ENCODE measurements at regions not wholly inside any gene's neighbourhood (a gene's known extent, or its start where the extent isn't known, plus 50 kb on each side); places are given as distances from the start of the nearest gene placed in this dataset.

DNA sequence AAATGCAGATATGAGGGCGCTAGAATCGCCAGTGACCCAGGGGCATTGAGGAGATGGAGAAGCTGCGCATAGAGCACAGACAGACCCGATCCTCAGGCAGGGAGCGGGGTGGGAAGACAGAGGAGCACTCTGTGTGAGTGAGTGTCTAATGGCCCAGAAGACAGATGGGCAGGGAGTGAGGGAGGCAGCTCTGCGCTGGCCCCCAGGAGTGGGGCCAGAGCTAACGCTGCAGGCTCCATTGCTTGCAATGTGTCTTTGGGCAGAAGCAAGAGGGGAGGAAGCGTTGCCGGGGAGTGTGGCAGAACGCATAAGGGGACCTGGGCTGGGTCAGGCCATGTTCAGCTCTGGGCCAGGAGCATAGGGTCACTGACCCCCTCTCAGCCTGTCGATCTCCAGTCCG is 207.0 kb downstream of the TBXT start:
- no TSS peak for BruUV-seq (replicated peaks)
- TF ChIP-seq, protein P1, sequence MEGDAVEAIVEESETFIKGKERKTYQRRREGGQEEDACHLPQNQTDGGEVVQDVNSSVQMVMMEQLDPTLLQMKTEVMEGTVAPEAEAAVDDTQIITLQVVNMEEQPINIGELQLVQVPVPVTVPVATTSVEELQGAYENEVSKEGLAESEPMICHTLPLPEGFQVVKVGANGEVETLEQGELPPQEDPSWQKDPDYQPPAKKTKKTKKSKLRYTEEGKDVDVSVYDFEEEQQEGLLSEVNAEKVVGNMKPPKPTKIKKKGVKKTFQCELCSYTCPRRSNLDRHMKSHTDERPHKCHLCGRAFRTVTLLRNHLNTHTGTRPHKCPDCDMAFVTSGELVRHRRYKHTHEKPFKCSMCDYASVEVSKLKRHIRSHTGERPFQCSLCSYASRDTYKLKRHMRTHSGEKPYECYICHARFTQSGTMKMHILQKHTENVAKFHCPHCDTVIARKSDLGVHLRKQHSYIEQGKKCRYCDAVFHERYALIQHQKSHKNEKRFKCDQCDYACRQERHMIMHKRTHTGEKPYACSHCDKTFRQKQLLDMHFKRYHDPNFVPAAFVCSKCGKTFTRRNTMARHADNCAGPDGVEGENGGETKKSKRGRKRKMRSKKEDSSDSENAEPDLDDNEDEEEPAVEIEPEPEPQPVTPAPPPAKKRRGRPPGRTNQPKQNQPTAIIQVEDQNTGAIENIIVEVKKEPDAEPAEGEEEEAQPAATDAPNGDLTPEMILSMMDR (IDR thresholded peaks at IDR 0.05), result no peak
- TF ChIP-seq, protein P2, sequence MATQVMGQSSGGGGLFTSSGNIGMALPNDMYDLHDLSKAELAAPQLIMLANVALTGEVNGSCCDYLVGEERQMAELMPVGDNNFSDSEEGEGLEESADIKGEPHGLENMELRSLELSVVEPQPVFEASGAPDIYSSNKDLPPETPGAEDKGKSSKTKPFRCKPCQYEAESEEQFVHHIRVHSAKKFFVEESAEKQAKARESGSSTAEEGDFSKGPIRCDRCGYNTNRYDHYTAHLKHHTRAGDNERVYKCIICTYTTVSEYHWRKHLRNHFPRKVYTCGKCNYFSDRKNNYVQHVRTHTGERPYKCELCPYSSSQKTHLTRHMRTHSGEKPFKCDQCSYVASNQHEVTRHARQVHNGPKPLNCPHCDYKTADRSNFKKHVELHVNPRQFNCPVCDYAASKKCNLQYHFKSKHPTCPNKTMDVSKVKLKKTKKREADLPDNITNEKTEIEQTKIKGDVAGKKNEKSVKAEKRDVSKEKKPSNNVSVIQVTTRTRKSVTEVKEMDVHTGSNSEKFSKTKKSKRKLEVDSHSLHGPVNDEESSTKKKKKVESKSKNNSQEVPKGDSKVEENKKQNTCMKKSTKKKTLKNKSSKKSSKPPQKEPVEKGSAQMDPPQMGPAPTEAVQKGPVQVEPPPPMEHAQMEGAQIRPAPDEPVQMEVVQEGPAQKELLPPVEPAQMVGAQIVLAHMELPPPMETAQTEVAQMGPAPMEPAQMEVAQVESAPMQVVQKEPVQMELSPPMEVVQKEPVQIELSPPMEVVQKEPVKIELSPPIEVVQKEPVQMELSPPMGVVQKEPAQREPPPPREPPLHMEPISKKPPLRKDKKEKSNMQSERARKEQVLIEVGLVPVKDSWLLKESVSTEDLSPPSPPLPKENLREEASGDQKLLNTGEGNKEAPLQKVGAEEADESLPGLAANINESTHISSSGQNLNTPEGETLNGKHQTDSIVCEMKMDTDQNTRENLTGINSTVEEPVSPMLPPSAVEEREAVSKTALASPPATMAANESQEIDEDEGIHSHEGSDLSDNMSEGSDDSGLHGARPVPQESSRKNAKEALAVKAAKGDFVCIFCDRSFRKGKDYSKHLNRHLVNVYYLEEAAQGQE (IDR thresholded peaks at IDR 0.05; ENCODE audit: insufficient read depth in 1 of 2, low read depth in 2 of 2, low read length in 1 of 2), result no peak
- TF ChIP-seq TCF7L2 (IDR thresholded peaks at IDR 0.05; ENCODE audit: low read depth, low read length), result no peak
- no peak for TF ChIP-seq SIN3A (IDR thresholded peaks at IDR 0.05; ENCODE audit: borderline replicate concordance, insufficient read depth, low read depth, low read length)
- no peak for TF ChIP-seq POLR2AphosphoS5 (IDR thresholded peaks at IDR 0.05; ENCODE audit: low read depth, low read length)
- ChIA-PET CTCF (interaction anchor here (0.5 kb wide), 1 partner anchor 1745 kb away, joined by 10 read pairs; no protein-coding TSS in a partner anchor), POLR2A (no interaction called here)
- DNase-seq (ENCODE audit: low read depth, low spot score), result no peak
- H3K27me3 ChIP-seq (ENCODE audit: control insufficient read depth, insufficient read depth, low read length), result no peaks in the 10 kb centered on the region; the same call in 1 of the 2 replicates
- H3K9me3 ChIP-seq (ENCODE audit: control insufficient read depth, insufficient read depth, low read depth, low read length), result no peaks in the 10 kb centered on the region
- H3K4me3 ChIP-seq (ENCODE audit: low read depth in 2 of 2, low read length in 2 of 2), result no peak overlapping the region
- H3K27ac ChIP-seq (ENCODE audit: low read length), result no peak overlapping the region
- H3K36me3 ChIP-seq (ENCODE audit: control insufficient read depth, insufficient read depth, low read length), result no peaks in the 10 kb centered on the region
- in situ Hi-C loops (cut with HindIII; ENCODE audit: low pct_unique_long_range_greater_than_20kb, low sequenced_read_pairs), result no loop called here
- ATAC-seq, result no peak
- intact Hi-C loops (cut with micrococcal nuclease; ENCODE audit: unreplicated experiment), result no loop called here
- no peaks in the 10 kb centered on the region for H3K4me1 ChIP-seq (ENCODE audit: control insufficient read depth, insufficient read depth, low read length)

DNA sequence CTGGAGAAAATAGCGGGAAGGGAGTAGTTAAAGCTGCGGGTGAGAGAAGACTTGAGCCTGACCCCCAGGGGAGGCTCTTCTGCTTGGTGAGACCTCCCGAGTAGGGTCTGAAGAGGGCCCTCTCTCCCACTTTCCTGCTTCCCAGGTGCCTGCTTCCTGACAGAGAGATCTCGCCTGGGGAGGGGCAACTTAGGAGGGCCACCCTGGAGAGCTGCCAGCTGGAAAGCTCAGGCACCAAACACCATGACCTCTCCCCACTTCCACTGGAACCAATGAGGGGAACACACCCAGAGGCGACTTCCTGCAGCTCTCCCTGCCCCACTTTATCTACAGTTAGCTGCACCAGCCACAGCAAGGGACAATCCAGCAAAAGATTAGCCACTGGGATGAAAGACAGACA is 208.0 kb downstream of the TBXT start:
- intact Hi-C loops (cut with micrococcal nuclease; ENCODE audit: unreplicated experiment), result no loop called here
- POLR2A ChIA-PET, result interaction anchor here (0.6 kb wide), 1 partner anchor 27 kb away, joined by 4 read pairs; no protein-coding TSS in a partner anchor
- in situ Hi-C loops (cut with HindIII; ENCODE audit: low pct_unique_long_range_greater_than_20kb, low sequenced_read_pairs), result no loop called here

More for the DNA sequence above, 208.0 kb downstream of the TBXT start:
- Histone ChIP-seq H3K9me3 (ENCODE audit: control insufficient read depth, insufficient read depth, low read depth, low read length) (no peaks in the 10 kb centered on the region), H3K4me3 (ENCODE audit: low read depth in 2 of 2, low read length in 2 of 2) (no peak overlapping the region), H3K27me3 (ENCODE audit: control insufficient read depth, insufficient read depth, low read length) (no peaks in the 10 kb centered on the region), H3K36me3 (ENCODE audit: control insufficient read depth, insufficient read depth, low read length) (no peaks in the 10 kb centered on the region), H3K4me1 (ENCODE audit: control insufficient read depth, insufficient read depth, low read length) (no peaks in the 10 kb centered on the region), H3K27ac (ENCODE audit: low read length) (no peak overlapping the region)
- ATAC-seq, result no peak
- no peak for TF ChIP-seq TCF7L2 (IDR thresholded peaks at IDR 0.05; ENCODE audit: low read depth, low read length)
- TF ChIP-seq SIN3A (IDR thresholded peaks at IDR 0.05; ENCODE audit: borderline replicate concordance, insufficient read depth, low read depth, low read length), result no peak
- no peak for TF ChIP-seq POLR2AphosphoS5 (IDR thresholded peaks at IDR 0.05; ENCODE audit: low read depth, low read length)
- TF ChIP-seq, protein P2 (IDR thresholded peaks at IDR 0.05; ENCODE audit: insufficient read depth in 1 of 2, low read depth in 2 of 2, low read length in 1 of 2), result no peak
- TF ChIP-seq, protein P1 (IDR thresholded peaks at IDR 0.05), result no peak
- CTCF ChIA-PET, result interaction anchor here (0.6 kb wide), 1 partner anchor 317 kb away, joined by 4 read pairs; no protein-coding TSS in a partner anchor
- no TSS peak for BruUV-seq (replicated peaks)
- no peak for DNase-seq (ENCODE audit: low read depth, low spot score)

Measured in Panc1 (cell line).